ENCODE measurements at regions not wholly inside any gene's neighbourhood (a gene's known extent, or its start where the extent isn't known, plus 50 kb on each side); places are given as distances from the start of the nearest gene placed in this dataset.

GRCh38 chr4:177235026-177235425, 74.6 kb upstream of the NEIL3 start:
- H3K4me3 Mint-ChIP-seq, result no peak overlapping the region
- POLR2A ChIA-PET, result no interaction called here
- TF ChIP-seq CTCF (IDR thresholded peaks at IDR 0.05), result no peak
- ATAC-seq (ENCODE audit: low read depth) (no peak), DNase-seq (no peak)
- no peak overlapping the region for H3K27ac Mint-ChIP-seq
- no peaks in the 10 kb centered on the region for H3K27me3 Mint-ChIP-seq
- intact Hi-C loops (cut with micrococcal nuclease), result no loop called here
- no peaks in the 10 kb centered on the region for H3K4me1 Mint-ChIP-seq
- no peaks in the 10 kb centered on the region for H3K36me3 Mint-ChIP-seq (ENCODE audit: low read depth)
- CTCF ChIA-PET, result no interaction called here
- H3K9me3 Mint-ChIP-seq, result no peaks in the 10 kb centered on the region

GRCh38 chr4:177236886-177237285, 72.8 kb upstream of the NEIL3 start:
- Mint-ChIP-seq H3K4me1 (no peaks in the 10 kb centered on the region), H3K36me3 (ENCODE audit: low read depth) (no peaks in the 10 kb centered on the region), H3K27ac (no peak overlapping the region), H3K27me3 (no peaks in the 10 kb centered on the region), H3K9me3 (no peaks in the 10 kb centered on the region), H3K4me3 (no peak overlapping the region)
- no peak for TF ChIP-seq CTCF (IDR thresholded peaks at IDR 0.05)
- no peak for ATAC-seq (ENCODE audit: low read depth)
- DNase-seq, result no peak
- intact Hi-C loops (cut with micrococcal nuclease), result no loop called here
- ChIA-PET POLR2A (no interaction called here), CTCF (no interaction called here)

GRCh38 chr4:177237291-177237690, 72.4 kb upstream of the NEIL3 start:
- CTCF ChIA-PET, result no interaction called here
- no peak for ATAC-seq (ENCODE audit: low read depth)

GRCh38 chr4:177239477-177239876, 70.2 kb upstream of the NEIL3 start:
- ATAC-seq (ENCODE audit: low read depth) (no peak), DNase-seq (no peak)
- H3K27ac Mint-ChIP-seq, result no peak overlapping the region
- no peak overlapping the region for H3K4me3 Mint-ChIP-seq
- H3K36me3 Mint-ChIP-seq (ENCODE audit: low read depth), result no peaks in the 10 kb centered on the region
- no peaks in the 10 kb centered on the region for H3K27me3 Mint-ChIP-seq
- POLR2A ChIA-PET, result no interaction called here
- intact Hi-C loops (cut with micrococcal nuclease), result no loop called here
- no peak for TF ChIP-seq CTCF (IDR thresholded peaks at IDR 0.05)
- CTCF ChIA-PET, result no interaction called here
- no peaks in the 10 kb centered on the region for H3K4me1 Mint-ChIP-seq
- no peaks in the 10 kb centered on the region for H3K9me3 Mint-ChIP-seq

More at GRCh38 chr4:177237291-177237690, 72.4 kb upstream of the NEIL3 start:
- no peaks in the 10 kb centered on the region for H3K4me1 Mint-ChIP-seq
- no peaks in the 10 kb centered on the region for H3K27me3 Mint-ChIP-seq
- POLR2A ChIA-PET, result no interaction called here
- no peak for DNase-seq
- no peaks in the 10 kb centered on the region for H3K9me3 Mint-ChIP-seq
- H3K4me3 Mint-ChIP-seq, result no peak overlapping the region
- no peak overlapping the region for H3K27ac Mint-ChIP-seq
- intact Hi-C loops (cut with micrococcal nuclease), result no loop called here
- H3K36me3 Mint-ChIP-seq (ENCODE audit: low read depth), result no peaks in the 10 kb centered on the region
- TF ChIP-seq CTCF (IDR thresholded peaks at IDR 0.05), result no peak

GRCh38 chr4:177239878-177240277, 69.8 kb upstream of the NEIL3 start:
- POLR2A ChIA-PET, result no interaction called here
- Mint-ChIP-seq H3K27ac (no peak overlapping the region), H3K4me3 (no peak overlapping the region), H3K4me1 (no peaks in the 10 kb centered on the region), H3K27me3 (no peaks in the 10 kb centered on the region), H3K36me3 (ENCODE audit: low read depth) (no peaks in the 10 kb centered on the region), H3K9me3 (no peaks in the 10 kb centered on the region)
- CTCF ChIA-PET, result no interaction called here
- DNase-seq (no peak), ATAC-seq (ENCODE audit: low read depth) (no peak)
- no peak for TF ChIP-seq CTCF (IDR thresholded peaks at IDR 0.05)
- intact Hi-C loops (cut with micrococcal nuclease), result no loop called here
